Stimulated activated CD8-positive, alpha-beta memory T cell treated with anti-CD3 and anti-CD28 coated beads, Interleukin-7, amount 100 ng/mL, for 1 hour (primary cell): ENCODE measurements at regions not wholly inside any gene's neighbourhood (a gene's known extent, or its start where the extent isn't known, plus 50 kb on each side); places are given as distances from the start of the nearest gene placed in this dataset.

ENCODE experiments used
- DNase-seq, 2 donors: peaks; one replicate each; pipeline ENCODE4 v3.0.0-alpha.2; 2020; ENCODE audit warnings: low read depth in 2 of 2

DNA sequence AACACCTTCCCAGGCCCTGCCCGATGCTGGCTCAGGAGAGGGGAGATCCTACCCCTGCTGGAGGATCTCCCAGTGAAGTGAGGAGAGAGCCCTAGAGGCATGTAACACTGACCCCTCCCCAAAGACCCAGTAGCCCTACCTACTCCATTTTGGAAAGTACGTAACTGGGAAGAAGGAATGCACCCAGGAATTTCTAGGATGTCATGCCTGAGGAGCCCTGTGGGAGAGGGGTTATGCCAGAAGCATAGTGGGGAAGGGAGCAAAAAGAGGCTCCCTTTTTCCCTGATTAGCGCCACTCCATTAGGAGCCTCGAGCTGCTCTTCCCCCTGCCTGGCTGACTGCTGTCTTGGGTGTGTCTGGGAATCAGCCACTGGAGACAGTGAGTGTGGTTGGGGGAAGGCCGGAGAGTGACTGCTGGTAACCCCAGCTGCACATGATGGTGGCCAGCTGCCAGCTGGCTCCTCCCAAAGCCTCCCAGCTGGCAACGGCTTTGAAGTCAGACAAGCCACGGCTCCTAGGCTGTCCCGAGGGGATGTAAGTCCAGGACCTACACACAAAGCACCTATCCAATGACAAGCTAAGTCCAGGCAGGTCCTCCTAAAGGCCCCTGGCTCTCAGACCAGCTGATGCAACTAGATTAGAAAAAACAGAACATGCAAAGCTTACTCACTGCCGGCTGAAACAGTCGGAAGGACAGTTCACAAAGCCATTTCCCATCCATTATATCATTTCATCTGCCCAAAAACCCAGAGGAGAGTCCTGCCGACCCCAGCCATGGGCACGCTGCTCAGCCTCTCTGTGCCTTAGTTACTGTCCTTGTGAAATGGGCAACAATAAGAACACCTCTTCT, 136.5 kb upstream of the ABCA1 start:
- DNase-seq: no peak

DNA sequence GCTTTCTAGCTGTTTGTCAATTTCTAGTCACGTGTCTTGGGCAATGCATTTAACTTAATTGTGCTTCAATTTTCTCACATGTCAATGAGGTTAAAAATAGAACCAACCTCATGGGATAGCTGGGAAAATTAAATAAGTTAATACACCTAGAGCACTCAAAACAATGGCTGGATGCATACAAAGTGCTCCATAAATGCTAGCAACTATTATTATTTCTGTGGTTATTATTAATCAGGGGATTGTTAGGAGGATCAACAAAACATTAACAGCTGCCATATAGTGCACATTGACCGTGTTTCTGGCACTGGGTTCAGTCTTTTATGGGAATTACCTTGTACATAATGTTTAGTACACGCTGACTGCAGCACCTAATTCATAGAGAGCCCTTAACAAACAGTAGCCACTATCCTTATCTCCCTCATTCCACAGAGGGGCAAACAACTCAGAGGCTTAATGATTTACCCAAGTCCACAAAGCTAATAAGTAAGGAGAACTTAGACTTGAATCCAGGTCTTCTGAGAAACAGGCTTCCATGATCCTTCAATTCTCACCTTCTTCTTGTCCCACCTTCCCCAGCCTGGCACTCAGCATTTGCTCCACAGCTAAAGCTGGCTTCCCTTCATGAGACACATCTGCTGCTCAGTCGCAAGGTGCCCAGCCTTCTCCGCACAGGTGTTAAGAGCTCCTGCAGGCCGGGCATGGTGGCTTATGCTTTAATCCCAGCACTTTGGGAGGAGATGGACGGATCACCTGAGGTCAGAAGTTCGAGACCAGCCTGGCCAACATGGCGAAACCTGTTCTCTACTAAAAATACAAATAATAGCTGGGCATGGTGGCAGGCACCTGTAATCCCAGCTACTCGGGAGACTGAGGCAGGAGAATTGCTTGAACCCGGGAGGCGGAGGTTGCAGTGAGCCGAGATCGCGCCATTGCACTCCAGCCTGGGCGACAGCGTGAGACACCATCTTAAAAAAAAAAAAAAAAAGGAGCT, 137.4 kb upstream of the ABCA1 start:
- no peak for DNase-seq

DNA sequence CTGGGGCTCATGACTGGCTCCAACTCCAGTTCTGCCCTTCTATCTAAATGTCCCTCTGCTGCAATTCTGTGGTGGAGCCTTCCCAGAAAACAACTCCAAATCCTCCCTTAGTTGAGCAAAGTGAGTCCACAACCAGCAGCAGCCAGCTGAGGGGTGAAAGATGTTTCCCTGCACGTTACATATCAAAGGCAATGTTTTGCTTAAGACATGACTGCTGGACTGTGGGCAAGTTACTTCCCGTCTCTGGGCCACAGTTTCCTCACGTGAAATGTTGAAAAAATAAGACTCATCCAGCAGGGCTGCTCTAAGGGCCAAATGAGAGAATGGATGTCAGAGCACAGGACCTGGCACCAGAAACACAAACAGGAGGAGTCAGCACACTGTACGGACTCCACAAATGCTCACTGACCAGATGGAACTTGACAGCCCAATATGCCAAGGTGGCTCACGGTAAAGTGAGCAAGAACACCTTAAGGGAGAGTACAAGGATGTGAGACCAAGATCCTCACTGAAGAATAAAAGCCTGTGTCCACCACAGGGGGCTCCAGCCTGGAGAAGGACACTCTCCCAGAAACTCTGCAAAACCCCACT, 138.4 kb upstream of the ABCA1 start:
- no peak for DNase-seq

DNA sequence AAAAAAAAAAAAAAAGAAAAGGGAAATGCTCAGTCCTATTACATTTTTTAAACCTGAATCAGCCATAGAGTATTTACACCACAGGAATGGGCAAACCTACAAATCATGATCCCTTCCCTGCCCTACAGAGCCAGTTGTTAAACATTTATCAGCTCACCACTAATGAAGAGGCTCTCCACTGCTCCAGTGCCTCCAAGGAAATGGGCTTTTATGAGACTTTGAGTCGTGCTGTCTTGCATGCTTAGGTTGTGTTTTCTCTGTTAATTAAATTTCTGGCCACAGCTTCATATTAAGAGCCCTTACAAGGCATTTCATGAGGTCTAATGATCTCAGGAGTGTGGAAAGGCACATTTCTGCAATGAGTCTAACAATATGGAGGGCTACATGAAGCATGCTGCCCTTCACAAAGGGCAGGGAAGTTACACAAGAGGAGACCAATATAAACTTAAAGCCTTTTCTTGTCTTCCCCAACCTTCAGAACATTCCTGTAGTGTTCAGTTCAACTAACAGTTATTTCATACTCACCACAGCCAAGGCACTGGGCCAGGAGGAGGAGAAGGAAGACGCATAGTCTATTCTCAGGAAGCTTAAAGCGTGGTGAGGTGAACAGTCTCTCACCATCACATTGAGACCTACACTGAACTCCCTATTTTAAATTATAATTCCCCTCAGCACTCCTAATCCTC, 140.1 kb upstream of the ABCA1 start:
- DNase-seq: no peak

DNA sequence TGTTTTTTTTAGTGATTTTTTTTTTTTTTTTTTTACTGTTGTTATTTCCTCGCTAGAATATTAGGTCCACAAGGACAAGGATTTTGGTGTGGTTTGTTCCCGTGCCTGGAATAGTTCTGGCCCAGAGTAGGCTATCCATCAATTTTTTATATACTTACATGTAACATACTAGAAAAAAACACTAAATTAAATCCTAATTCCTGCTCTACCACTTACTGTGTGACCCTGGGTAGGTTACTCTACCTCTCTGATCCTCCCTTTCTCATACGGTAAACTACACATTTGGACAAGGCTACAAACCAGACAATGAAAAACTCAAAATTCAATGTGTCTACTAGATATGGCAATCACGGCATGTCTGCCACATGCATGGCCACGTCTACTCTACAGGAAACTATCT, 141.3 kb upstream of the ABCA1 start:
- no peak for DNase-seq

DNA sequence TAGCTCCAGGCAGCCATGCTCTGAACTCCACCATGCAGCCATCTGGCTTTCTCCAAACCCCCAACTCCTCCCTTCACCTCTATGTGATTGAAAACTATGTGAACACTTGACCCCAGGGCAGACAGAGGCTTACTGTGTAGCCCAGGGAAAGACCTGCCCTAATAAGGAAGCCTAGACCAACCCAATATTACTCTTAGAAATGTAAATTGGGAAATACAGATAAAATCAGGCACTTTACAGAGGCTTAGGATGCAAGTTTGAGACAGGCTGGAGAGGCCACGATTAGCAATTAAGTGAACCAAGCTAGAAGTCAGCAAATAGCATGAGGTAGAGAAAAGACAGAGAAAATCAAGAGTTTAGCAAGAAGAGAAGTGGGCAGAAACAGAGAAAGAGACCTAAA, 141.7 kb upstream of the ABCA1 start:
- DNase-seq: no peak

DNA sequence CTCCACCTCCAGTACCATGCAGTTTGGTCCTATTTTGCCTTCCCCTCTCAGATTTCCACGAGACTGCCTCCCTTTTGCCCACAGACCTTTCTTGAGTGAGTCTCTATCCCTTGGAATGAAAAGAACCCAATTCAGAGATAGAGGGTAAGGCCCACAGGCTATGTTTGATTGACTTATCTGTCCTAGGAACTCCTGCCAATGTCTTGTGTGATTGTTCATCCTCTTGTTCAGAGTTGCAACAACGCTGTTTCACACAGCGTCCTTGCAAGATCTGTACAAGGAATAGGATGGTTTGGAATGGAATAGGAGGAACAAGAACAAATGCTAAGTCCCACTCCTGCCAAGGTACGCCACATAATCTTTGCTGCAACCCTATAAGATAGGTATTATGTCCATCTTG, 142.2 kb upstream of the ABCA1 start:
- DNase-seq: no peak

DNA sequence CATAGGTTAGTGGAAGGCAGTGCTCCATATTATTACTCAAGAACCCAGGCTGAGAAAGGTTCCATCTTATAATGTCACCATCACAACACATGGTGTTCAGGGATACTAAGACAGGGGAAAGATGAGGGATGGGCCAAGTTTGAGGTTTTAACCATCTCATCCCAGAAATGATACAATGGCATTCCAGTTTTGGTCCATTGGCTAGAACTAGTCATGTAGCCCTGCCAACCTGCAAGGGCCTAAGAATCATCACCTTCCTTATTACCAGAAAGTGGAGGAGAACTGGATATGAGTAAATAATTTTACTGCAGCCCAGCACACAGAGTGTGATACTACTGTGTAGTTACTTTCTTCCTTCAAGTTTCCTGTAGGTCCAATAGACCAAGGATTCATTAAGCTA, 144.5 kb upstream of the ABCA1 start:
- DNase-seq: no peak

DNA sequence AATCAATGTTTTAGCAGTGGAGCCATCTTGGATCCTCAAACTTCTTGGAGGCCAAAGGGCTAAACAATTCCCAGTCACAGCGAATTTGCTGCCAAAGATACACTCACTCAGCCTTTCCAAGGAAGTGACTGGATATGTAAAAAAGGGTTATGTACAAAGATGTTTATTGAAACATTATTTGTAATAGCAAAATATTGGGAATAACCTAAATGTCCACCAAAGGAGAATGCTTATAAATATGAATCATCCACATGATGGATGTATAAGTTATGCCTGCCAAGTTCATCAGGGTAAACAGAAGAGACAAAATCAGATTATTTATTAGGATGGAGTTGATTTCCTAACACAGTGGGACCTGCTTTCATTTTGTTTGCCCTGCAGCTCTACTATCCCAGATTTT, 145.2 kb upstream of the ABCA1 start:
- DNase-seq: no peak

DNA sequence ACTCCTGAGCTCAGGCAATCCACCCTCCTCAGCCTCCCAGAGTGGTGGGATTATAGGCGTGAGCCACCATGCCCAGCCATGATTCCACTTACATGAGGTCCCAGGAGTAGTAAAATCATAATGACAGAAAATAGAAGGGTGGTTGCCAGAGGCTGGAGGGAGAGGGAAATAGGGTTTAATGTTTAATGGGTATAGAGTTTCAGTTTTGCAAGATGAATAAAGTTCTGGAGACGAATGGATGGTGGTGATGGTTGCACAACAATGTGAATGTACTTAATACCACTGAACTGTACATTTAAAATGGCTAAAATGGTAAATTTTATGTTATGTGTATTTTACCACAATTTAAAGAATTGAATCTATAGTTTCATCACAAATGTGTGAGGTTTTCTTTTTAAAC, 146.5 kb upstream of the ABCA1 start:
- DNase-seq: no peak

DNA sequence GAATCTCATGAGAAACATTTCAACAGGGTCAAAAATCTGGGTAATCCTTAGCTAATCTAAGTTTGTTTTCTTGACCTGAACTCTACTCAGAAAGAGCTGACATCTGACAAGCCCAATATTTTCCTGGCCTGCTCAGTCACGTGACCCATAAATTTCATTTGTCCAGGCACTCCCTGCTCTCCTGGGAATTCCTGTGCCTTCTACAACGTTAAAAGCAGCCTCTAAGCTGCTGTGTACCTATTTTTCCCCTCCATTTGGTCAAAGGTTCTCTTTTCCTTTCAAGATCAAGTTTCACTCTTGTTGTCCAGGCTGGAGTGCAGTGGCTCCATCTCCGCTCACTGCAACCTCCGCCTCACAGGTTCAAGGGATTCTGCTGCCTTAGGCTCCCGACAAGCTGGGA, 148.8 kb upstream of the ABCA1 start:
- no peak for DNase-seq

DNA sequence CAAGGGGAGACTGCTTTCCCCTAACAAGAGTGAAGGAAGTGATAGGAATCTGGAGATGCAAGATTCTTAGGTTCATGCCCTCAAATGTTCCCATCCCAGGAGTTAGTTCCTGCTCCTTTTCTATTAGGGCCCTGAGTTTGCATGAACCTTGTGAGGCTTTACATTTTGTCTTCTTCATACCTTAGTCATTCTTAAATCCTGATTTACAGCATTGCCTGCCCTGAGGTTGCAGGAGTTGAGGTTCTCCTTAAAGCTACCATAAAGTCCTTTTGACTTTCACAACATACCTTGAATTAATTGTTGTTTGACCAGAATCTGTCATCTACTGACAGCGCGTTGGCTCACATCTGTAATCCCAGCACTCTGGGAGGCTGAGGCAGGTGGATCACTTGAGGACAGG, 151.5 kb upstream of the ABCA1 start:
- DNase-seq: no peak

DNA sequence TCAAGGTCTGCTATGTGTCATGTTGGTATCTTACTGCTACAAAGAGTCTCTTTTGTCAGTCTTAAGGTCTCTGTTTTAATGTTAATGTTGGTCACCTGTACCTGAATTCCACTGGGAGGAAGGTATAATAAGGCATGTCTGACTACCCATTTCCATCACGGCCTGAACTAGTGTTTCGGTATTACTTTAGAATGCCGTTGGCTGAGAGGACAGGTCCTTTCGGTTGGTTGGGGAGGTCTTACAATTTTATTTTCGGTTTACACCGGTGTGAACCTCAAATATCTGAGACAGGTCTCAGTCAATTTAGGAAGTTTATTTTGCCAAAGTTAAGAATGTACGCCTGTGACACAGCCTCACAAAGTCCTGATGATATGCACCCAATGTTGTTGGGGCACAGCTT, 154.9 kb upstream of the ABCA1 start:
- no peak for DNase-seq

DNA sequence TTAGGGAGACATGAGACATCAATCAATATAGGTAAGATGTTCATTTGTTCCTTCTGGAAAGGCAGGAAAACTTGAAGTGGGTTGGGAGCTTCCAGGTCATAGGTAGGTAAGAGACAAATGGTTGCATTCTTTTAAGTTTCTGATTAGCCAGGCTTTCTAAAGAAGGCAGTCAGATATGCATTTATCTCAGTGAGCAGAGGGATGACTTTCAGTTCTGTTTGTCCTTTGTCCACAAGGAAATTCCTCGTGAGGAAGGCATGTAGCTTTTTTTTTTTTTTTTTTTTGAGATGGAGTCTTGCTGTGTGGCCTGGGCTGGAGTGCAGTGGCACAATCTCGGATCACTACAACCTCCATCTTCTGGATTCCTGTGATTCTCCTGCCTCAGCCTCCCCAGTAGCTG, 155.3 kb upstream of the ABCA1 start:
- DNase-seq: no peak

DNA sequence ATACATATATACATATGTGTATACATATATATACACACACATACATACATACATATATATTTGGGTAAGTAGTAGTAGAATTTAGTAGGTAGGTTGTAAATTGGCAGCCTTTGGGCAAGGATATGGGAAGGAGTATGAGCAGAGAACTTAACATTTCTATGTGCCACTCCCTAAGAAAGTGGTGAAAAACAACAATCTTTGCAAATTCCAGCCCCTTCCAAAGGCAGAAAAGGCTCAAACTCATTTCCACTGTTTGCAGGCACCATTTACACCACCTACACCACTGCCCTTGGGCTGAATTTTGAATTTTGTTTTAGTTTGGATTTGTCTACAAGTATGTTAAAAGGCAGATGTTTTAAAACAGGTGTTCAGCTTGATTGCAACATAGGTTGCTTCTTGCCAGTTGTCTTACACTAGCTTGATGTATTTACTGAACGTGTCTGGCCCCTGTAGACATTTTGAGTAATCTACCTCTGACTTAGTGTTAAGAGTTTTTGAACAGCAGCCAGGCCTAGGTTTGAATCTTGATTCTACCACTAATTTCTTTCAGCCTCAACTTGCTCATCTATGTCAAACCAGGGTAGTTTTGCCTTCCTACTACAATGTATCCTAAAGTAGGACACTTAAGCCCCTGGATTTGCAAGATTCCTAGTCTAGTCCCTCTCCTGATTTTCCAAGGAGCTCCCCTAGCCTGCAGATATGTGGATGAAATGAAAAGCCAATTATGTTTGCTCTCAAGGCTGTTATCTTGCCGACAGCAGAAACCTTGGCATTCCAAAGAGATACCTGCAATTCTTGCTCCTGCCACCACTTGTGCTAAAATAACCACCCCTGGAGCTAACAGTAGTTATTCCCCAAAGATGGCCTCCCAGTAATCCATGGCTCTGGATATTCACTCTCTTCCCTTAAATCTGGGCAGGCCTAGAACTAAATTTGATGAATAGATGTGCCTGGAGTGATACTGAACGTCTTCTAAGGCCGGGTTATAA, 156.2 kb upstream of the SLC44A1 start:
- no peak for DNase-seq

DNA sequence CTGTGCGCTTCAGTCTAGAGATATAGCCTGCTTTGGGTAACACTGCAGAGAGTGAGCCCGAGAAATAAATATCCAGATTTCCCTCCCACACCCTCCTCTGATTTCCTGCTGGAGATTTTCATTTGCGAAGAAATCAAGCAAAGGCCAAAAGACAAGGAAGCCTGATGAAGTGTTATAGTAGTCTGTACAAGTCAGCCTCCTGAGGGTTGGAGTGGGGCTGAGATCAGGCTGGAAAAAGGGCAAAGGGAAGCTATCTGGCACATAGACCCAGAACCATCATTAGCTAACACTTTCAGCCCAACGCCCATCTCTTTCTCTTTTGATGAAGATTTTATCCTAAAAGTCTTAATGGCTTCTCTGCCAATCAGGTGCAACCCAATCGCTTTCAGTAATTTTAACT, 154.6 kb upstream of the SLC44A1 start:
- no peak for DNase-seq

DNA sequence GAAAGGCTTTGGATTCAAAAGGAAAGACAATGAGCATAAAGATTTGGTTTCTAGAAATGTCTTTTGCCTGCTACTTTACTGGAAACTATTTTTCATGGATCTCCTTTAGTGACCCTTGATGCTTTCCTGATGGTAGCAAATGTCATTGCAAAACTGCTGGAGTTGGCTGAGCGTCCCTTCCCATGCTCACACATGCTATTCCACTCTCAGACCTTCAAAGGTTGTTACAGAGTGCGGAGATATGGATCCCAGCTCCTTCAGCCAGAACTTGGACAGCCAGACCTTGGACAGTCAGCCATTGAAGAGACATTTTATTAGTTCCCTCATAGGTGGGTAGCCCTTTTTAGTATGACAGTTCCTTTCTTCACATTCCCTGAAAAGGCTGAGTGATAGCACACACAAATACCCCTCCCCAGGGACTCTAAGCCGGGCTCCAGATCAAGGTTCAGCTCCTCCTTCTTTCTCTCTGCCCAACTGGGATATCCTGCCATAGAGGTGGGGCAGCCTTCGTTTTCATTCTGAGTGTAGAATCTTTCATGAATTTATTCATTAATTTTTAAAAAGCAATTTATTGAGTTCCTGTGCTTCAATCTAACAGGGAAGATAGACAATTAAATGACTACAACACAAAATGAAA, 153.3 kb upstream of the SLC44A1 start:
- DNase-seq: no peak

DNA sequence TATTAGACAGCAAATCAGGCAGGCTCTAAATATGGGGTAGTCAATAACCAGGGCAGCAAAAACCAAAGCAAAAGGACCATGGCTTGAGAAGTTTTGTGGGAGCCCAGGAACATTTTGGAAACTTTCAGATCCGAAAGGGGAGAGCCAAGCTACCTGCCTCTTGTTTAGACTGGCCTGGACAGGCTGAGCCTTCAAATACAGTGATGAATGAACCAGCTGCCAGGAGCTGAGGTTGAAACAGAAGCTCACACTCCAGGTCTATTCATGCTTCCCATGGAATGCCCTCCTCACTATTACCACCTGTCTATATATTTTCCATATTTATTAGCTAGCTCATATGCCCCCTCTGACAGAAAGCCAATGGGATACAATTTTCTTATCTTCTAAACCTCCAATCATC, 150.8 kb upstream of the SLC44A1 start:
- DNase-seq: no peak

DNA sequence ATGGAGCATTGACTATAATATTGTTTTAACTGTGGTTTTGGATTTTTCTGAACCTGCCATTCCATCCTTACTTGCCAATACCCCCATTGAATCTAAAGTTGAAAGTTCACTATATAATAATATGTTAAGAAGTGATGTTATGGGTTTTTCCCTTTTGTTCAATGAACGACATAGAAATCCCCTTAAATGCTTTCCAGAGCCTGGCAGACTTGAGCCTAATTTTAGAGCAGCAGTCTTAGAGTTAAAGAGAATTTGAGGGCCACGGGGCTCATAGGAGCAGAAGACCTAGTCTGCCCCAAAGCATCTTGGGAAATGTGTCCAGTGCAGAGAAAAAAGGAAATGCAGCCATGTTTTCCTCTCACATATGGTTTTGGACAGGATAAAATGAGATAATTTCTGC, 146.1 kb upstream of the SLC44A1 start:
- no peak for DNase-seq

DNA sequence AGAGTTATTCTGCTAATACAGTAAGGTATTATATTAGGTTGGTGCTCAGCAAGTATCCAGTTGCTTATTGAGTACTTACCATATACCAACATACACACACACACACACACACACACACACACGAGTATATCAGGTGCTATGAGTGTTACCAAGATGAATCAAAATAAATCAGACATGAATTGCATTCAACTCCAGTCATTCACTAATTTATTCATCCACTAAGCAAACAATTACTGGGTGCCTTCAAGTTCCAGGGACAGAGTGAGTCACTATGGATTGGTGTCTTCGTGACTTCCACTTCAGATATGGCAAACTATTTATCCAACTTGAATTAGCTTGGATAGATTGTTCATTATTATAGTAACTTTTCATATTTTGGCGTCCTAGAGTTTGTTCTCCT, 140.7 kb upstream of the SLC44A1 start:
- DNase-seq: no peak
